Mammary epithelial cell (primary cell): ENCODE measurements at regions not wholly inside any gene's neighbourhood (a gene's known extent, or its start where the extent isn't known, plus 50 kb on each side); places are given as distances from the start of the nearest gene placed in this dataset.

ENCODE experiments used
- EZH2 ChIP-seq: IDR thresholded peaks from 2 replicates; pipeline ENCODE4 v1.6.1; 2012; ENCODE audit warnings: low read length, inconsistent platforms, borderline replicate concordance
- TF ChIP-seq, protein P1 (sequence below), 2 donors: IDR thresholded peaks in 1 of 2; conservative IDR thresholded peaks in 1 of 2; 2 replicates each; pipeline ENCODE4 v1.5.1; 2011 to 2012; ENCODE audit warnings: inconsistent platforms in 2 of 2, low read length in 2 of 2, mild to moderate bottlenecking in 2 of 2, control low read depth in 1 of 2, low read depth in 1 of 2; ENCODE audit not compliant: insufficient read depth in 1 of 2; ENCODE audit errors: extremely low read depth in 1 of 2

DNA sequence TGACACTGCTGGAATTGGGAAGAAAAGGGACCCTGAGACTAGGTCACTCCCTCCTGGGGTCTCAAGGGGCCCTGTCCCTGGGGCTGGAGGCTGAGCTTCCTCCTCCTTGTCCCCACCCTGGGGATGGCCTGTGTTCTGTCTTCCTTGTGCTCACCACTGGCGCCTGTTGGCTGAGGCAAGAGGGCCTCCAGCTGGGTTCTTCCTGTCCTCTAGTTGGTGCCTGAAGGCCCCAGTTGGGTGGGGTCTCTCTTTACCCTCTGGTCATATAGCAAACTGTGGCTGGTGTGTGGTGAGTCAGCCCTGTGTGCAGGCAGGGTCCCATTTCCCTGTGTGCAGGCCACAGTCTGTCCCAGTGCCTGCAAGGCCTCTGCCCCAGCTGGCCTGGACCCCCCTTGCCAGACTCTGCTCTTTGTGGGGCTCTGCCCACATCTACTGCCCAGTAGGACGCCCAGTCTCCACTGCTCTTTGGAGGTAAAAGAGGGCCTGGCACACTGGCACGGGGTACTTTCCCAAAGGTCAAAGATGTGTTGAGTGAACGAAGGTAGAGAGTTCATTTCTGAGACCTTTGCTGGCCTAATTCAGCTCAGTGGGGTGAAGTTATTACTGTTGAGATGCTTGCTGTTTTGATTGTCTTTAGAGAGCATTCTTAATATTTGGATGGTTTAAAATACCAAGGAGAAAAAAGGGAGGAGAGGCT is 55.1 kb upstream of the CLDN5 start:
- TF ChIP-seq, protein P1, sequence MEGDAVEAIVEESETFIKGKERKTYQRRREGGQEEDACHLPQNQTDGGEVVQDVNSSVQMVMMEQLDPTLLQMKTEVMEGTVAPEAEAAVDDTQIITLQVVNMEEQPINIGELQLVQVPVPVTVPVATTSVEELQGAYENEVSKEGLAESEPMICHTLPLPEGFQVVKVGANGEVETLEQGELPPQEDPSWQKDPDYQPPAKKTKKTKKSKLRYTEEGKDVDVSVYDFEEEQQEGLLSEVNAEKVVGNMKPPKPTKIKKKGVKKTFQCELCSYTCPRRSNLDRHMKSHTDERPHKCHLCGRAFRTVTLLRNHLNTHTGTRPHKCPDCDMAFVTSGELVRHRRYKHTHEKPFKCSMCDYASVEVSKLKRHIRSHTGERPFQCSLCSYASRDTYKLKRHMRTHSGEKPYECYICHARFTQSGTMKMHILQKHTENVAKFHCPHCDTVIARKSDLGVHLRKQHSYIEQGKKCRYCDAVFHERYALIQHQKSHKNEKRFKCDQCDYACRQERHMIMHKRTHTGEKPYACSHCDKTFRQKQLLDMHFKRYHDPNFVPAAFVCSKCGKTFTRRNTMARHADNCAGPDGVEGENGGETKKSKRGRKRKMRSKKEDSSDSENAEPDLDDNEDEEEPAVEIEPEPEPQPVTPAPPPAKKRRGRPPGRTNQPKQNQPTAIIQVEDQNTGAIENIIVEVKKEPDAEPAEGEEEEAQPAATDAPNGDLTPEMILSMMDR (conservative IDR thresholded peaks at IDR 0.05 in 1 of 2, IDR thresholded peaks at IDR 0.05 in 1 of 2; ENCODE audit: extremely low read depth in 1 of 2, insufficient read depth in 1 of 2, low read depth in 1 of 2, low read length in 2 of 2), result no peak
- no peak for TF ChIP-seq EZH2
